NT2/D1 (cell line): ENCODE measurements at regions not wholly inside any gene's neighbourhood (a gene's known extent, or its start where the extent isn't known, plus 50 kb on each side); places are given as distances from the start of the nearest gene placed in this dataset.
"Not testable (repeated sequence)": the region's sequence is repeated elsewhere in the genome, so short reads cannot be mapped to it uniquely, and the experiment has no call there.

Experiments used
- SUZ12 ChIP-seq: IDR thresholded peaks from 2 replicates; pipeline ENCODE4 v1.6.1; 2011; ENCODE audit not compliant: insufficient read length, insufficient read depth; ENCODE audit errors: extremely low read depth
- YY1 ChIP-seq: IDR thresholded peaks from 2 replicates; pipeline ENCODE4 v1.6.1; 2011; ENCODE audit not compliant: insufficient read length, insufficient read depth
- ZNF274 ChIP-seq: IDR thresholded peaks from 2 replicates; pipeline ENCODE4 v1.6.1; 2011; ENCODE audit warnings: mild to moderate bottlenecking, low read depth, low read length

GRCh38 chr1:148210166-148210565 is 58.1 kb upstream of the NBPF11 start:
- TF ChIP-seq ZNF274, YY1, SUZ12: not testable (repeated sequence)
